Muscle layer of duodenum (tissue), 2 donors: ENCODE measurements at regions not wholly inside any gene's neighbourhood (a gene's known extent, or its start where the extent isn't known, plus 50 kb on each side); places are given as distances from the start of the nearest gene placed in this dataset.

Source experiments
- H3K27ac ChIP-seq: one replicate; pipeline ENCODE4 v1.7.0; 2013; ENCODE audit warnings: mild to moderate bottlenecking, low read length
- H3K27me3 ChIP-seq: one replicate; pipeline ENCODE4 v1.7.0; 2013; ENCODE audit warnings: low read depth, mild to moderate bottlenecking, control low read depth, low read length
- H3K36me3 ChIP-seq, 2 donors: one replicate each; pipeline ENCODE4 v1.7.0; 2013; ENCODE audit warnings: low read length in 2 of 2, control low read depth in 1 of 2, mild to moderate bottlenecking in 1 of 2; ENCODE audit not compliant: insufficient read depth in 2 of 2, control insufficient read depth in 1 of 2
- H3K4me1 ChIP-seq, 2 donors: one replicate each; pipeline ENCODE4 v1.7.0; 2013; ENCODE audit warnings: low read length in 2 of 2, mild to moderate bottlenecking in 2 of 2, control low read depth in 1 of 2, moderate library complexity in 1 of 2; ENCODE audit not compliant: insufficient read depth in 2 of 2, control insufficient read depth in 1 of 2
- H3K4me3 ChIP-seq, 2 donors: one replicate each; pipeline ENCODE4 v1.7.0; 2013; ENCODE audit warnings: low read length in 2 of 2, low read depth in 1 of 2, mild to moderate bottlenecking in 1 of 2
- H3K9me3 ChIP-seq, 2 donors: one replicate each; pipeline ENCODE4 v1.7.0; 2013; ENCODE audit warnings: low read length in 2 of 2, control low read depth in 1 of 2, mild to moderate bottlenecking in 1 of 2; ENCODE audit not compliant: control insufficient read depth in 1 of 2
- donor health status: healthy.

GRCh38 chr6:18720075-18720474 lies 332.9 kb downstream of the RNF144B start:
- Histone ChIP-seq H3K27me3 (no peaks in the 10 kb centered on the region), H3K4me3 (no peak overlapping the region), H3K27ac (no peak overlapping the region), H3K9me3 (no peaks in the 10 kb centered on the region), H3K4me1 (no peaks in the 10 kb centered on the region), H3K36me3 (no peaks in the 10 kb centered on the region)

DNA sequence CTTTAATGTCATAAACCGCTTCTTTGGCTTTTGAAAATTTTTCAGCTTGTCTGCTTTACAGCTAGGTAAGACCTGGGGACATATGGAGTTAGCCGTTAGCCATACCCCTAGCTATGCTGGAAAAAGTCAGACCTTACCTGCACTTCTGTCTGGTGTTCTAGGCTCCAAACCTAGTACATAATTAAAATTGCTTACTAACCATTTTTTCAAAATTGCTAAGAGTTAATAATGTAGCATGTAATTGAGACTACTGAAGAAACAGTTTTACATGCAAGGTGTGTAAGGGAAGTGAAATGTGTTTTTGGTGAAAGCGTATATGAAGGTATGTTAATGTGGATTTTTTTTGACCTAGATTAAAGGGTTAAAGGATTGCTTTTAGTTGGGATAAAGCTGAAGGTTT lies 336.9 kb downstream of the RNF144B start:
- Histone ChIP-seq H3K9me3 (no peaks in the 10 kb centered on the region), H3K27me3 (no peaks in the 10 kb centered on the region), H3K4me1 (no peaks in the 10 kb centered on the region), H3K4me3 (no peak overlapping the region), H3K27ac (no peak overlapping the region), H3K36me3 (no peaks in the 10 kb centered on the region)

DNA sequence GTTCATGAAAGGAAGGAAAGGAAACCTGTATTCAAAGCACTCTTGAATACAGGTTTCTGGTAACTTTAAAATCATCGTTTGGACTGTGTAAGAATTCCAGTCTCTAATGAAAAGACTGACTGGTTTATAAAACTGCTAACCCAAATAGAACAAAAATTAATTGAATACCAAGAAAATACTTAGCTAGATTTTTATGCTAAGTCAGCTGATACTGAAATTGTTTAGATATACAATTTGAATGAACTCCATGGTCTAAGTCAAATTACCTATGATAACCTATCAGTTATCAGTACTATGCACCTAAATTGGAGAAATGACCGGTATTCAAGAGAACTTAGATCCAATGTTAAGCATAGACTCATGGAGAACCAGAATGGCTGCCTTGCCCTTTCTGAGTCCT lies 338.3 kb downstream of the RNF144B start:
- Histone ChIP-seq H3K4me3 (no peak overlapping the region), H3K27me3 (no peaks in the 10 kb centered on the region), H3K36me3 (no peaks in the 10 kb centered on the region), H3K9me3 (no peaks in the 10 kb centered on the region), H3K4me1 (no peaks in the 10 kb centered on the region), H3K27ac (no peak overlapping the region)

DNA sequence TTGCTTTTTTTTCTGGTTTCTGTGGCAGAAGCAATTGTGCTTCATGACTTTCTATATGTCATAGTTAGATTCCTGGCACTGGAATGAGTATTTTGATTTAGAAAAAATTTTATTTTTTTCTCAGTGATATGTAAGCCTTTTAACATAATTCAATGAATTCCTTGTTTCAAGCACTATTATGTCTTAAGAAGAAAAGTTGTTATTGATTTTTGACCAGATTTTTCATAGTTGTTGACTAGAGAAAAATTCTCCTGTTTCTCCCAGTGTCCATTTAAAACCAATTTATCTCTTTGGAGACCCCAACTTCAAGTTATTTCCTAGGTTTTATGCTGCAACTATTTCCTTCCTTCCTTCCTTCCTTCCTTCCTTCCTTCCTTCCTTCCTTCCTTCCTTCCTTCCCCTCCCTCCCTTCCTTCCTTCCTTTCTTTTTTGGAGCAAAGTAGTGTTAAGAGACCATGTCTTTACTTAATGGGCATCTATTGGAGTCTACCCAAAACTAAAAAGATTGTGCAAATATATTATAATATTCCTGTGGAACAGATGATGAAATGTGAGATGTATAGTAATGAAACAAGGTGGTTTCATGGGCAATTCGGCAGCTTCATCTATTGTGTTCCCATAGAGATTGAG lies 346.9 kb downstream of the RNF144B start:
- no peak overlapping the region for H3K27ac ChIP-seq
- no peaks in the 10 kb centered on the region for H3K27me3 ChIP-seq
- H3K4me1 ChIP-seq: no peaks in the 10 kb centered on the region
- no peak overlapping the region for H3K4me3 ChIP-seq
- H3K9me3 ChIP-seq: no peaks in the 10 kb centered on the region
- no peaks in the 10 kb centered on the region for H3K36me3 ChIP-seq

DNA sequence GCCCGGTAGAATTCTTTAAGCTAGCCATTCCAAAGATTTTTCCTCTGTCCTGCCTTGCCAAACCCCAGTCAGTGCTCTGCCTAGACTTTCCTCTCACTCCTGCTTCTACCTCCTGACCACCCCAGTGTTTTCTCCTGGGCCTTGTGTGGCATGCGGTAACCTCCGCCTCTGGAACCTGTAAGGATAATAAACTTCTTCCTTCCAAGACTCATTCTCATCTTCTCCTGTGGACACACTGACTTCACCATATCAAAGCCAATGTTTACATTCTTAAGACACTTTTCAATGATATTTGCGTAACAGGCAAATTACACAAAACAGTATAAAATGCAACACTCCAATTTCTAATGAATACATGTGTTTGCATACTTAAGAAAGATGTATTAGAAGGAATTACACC lies 354.6 kb downstream of the RNF144B start:
- H3K27me3 ChIP-seq: no peaks in the 10 kb centered on the region
- H3K4me3 ChIP-seq: no peak overlapping the region

DNA sequence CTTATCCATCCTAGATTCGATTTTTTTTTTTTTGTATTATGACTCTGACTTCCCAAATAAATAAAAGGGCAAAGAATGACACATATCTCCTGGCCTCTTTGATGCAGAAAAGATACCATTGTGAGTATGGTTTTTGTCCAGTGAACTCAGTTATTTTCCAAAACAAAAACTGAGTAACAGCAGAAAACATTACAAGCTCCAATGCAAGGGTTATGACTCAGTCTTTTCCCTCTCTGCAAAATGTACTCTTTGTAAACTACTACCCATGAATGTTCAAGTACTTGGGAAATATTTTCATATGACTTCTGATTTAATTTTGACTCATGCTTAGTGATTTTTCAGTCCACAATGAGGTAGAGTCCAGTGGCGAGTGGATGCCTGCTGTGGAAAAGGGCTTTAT lies 355.3 kb downstream of the RNF144B start:
- no peak overlapping the region for H3K27ac ChIP-seq
- no peaks in the 10 kb centered on the region for H3K9me3 ChIP-seq
- no peak overlapping the region for H3K4me3 ChIP-seq
- H3K36me3 ChIP-seq: no peaks in the 10 kb centered on the region
- H3K4me1 ChIP-seq: no peaks in the 10 kb centered on the region
- H3K27me3 ChIP-seq: no peaks in the 10 kb centered on the region

More for the DNA sequence above, 354.6 kb downstream of the RNF144B start:
- Histone ChIP-seq H3K9me3 (no peaks in the 10 kb centered on the region), H3K36me3 (no peaks in the 10 kb centered on the region), H3K4me1 (no peaks in the 10 kb centered on the region), H3K27ac (no peak overlapping the region)

GRCh38 chr6:18746727-18747126 lies 359.6 kb downstream of the RNF144B start:
- no peak overlapping the region for H3K4me3 ChIP-seq
- H3K27me3 ChIP-seq: no peaks in the 10 kb centered on the region
- H3K9me3 ChIP-seq: no peaks in the 10 kb centered on the region
- H3K27ac ChIP-seq: no peak overlapping the region
- H3K4me1 ChIP-seq: no peaks in the 10 kb centered on the region
- H3K36me3 ChIP-seq: no peaks in the 10 kb centered on the region

GRCh38 chr6:18748314-18748713 lies 361.2 kb downstream of the RNF144B start:
- Histone ChIP-seq H3K9me3 (no peaks in the 10 kb centered on the region), H3K4me1 (no peaks in the 10 kb centered on the region), H3K4me3 (no peak overlapping the region), H3K27ac (no peak overlapping the region), H3K36me3 (no peaks in the 10 kb centered on the region), H3K27me3 (no peaks in the 10 kb centered on the region)

DNA sequence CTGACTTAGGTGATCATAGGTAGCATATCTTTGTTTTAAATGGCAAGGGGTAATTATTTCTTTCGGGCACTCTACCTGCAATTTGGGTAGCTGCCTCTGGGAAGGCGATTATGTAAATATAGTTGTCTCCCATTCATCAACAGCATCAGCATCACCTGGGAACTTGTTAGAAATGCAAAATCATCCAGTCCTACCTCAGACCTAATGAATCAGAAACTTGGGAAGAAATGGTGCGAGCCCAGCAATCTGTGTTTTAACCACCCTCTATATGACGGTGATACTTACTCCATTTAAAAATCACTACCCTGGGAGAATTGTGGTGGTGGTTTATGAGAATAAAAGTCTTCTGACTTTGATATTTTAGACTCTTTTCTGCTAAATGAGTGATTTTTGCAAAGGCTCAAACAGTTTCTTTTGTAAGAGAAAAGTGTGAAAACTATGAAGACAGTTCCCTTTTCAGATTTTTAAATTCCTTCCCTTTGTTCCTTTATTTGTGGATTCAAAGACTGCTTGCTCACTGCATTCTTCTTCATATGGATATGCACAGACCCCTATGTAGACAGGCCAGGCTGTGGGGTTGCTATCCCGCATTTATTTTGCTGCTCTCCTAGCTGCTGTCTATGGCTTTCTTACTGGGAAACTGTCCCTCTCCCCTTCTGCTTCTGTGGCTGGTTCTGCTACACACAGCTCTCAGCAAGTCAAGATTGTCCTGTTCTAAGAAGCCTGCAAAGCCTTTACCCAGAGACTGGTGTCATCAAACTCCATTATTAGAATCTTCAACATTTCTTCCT lies 365.3 kb downstream of the RNF144B start:
- Histone ChIP-seq H3K4me3 (no peak overlapping the region), H3K9me3 (no peaks in the 10 kb centered on the region)

GRCh38 chr6:18753076-18753475 lies 365.9 kb downstream of the RNF144B start:
- Histone ChIP-seq H3K27me3 (no peaks in the 10 kb centered on the region), H3K4me3 (no peak overlapping the region), H3K27ac (no peak overlapping the region), H3K36me3 (no peaks in the 10 kb centered on the region), H3K4me1 (no peaks in the 10 kb centered on the region), H3K9me3 (no peaks in the 10 kb centered on the region)

More for the DNA sequence above, 365.3 kb downstream of the RNF144B start:
- H3K27ac ChIP-seq: no peak overlapping the region
- H3K27me3 ChIP-seq: no peaks in the 10 kb centered on the region
- H3K36me3 ChIP-seq: no peaks in the 10 kb centered on the region
- no peaks in the 10 kb centered on the region for H3K4me1 ChIP-seq

DNA sequence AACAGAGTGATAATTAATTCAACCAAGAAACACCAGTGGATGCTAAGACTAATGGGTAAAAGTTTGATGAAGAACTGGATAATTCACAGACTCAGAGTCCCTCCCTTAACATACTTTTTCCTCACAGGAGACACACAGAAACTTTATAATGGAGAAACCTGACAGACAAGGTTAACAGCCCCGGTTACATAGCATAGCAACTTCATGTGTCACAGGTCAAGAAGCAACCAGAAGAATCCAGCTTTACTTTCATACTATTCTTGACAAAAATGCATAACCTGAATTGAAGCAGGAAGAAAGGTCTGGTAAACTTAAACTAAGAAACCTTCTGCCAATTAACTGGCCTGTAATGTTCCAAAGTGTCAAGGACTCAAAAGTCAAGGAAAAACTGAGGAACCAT lies 375.9 kb downstream of the RNF144B start:
- no peak overlapping the region for H3K27ac ChIP-seq
- no peak overlapping the region for H3K4me3 ChIP-seq
- no peaks in the 10 kb centered on the region for H3K36me3 ChIP-seq
- H3K4me1 ChIP-seq: no peaks in the 10 kb centered on the region
- no peaks in the 10 kb centered on the region for H3K27me3 ChIP-seq
- no peaks in the 10 kb centered on the region for H3K9me3 ChIP-seq

DNA sequence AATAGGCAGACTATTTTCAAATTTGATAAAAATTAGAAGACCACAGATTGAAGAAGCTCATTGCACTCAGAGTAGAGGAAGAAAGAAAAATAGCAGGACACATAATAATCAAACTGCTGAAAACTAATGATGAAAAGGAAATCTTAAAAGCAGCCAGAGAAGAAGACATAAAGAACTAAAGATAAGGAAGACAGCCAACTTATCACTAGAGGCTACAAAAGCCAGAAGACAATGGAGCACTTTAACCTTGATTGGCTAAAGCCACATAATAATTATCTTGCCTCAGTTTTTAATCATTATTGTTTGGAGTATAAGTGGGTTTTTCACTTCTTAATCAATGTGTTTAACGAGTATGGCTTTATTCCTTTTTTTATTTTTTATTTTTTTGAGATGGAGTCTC lies 397.6 kb downstream of the RNF144B start:
- H3K9me3 ChIP-seq: no peaks in the 10 kb centered on the region
- H3K4me1 ChIP-seq: no peaks in the 10 kb centered on the region
- H3K4me3 ChIP-seq: no peak overlapping the region
- H3K36me3 ChIP-seq: no peaks in the 10 kb centered on the region
- H3K27ac ChIP-seq: no peak overlapping the region
- no peaks in the 10 kb centered on the region for H3K27me3 ChIP-seq
